ENCODE measurements at regions not wholly inside any gene's neighbourhood (a gene's known extent, or its start where the extent isn't known, plus 50 kb on each side); places are given as distances from the start of the nearest gene placed in this dataset.
A peak's percentile ranks its signal among the peaks of the same experiment; 100 is the strongest.
"Not testable (repeated sequence)": the region's sequence is repeated elsewhere in the genome, so short reads cannot be mapped to it uniquely, and the experiment has no call there.

DNA sequence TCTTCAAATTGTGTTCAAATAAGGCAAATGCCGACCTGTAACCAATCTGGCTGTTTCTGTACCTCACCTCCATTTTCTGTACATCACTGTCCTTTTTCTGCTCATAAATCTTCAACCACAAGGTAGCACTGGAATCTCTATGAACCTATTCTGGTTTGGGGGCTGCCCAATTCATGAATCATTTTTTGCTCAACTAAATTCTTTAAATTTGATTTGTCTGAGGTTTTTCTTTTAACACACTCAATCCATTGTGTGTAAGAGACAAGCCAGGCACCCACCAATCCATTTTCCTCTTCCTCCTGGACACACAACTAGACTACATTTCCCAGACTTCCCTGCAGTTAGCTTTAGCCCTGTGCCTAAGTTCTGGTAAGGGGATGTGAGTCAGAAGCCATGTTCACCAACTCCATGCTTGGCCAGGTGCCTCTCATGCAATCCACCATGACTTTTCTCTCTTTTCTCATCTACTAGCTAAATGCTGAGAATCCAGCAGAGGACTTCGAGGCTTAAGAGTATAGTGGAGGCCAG is 193.2 kb upstream of the KLF3 start:
- intact Hi-C loops (cut with DNase I) = no loop called here
- ATAC-seq = no peak
- DNase-seq (ENCODE audit: low spot score) = no peak

DNA sequence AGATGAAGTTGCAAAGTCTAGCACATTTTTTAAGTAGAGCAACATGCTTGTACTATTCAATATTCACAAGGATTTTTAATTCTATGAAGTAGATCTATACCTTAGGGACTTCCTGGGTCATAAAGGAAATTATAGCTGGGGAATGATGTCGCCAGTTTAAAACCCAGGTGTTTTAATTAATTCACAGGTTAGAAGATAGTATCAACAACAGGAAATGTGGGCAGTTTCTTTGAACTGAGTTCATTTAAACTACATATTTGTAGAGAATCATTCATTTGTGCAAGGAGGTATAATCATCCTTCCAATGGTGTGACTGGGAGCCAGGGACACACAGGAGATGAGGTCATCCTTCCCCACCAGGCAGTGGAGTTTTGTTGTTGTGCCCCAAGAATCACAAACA is 181.3 kb upstream of the KLF3 start:
- DNase-seq (ENCODE audit: low spot score) (no peak), ATAC-seq (no peak)
- intact Hi-C loops (cut with DNase I) = no loop called here

DNA sequence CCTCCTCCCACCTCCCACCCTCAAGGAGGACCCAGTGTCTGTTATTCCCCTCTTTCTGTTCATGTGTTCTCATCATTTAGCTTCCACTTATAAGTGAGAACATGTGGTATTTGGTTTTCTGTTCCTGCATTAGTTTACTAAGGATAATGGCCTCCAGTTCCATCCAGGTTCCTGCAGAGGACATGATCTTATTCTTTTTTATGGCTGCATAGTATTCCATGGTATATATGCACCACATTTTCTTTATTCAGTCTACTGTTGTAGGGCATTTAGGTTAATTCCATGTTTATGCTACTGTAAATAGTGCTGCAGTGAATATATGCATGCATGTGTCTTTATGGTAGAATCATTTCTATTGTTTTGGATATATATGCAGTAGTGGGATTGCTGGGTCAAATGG is 180.4 kb upstream of the KLF3 start:
- ATAC-seq; DNase-seq (ENCODE audit: low spot score); intact Hi-C loops (cut with DNase I): not testable (repeated sequence)

DNA sequence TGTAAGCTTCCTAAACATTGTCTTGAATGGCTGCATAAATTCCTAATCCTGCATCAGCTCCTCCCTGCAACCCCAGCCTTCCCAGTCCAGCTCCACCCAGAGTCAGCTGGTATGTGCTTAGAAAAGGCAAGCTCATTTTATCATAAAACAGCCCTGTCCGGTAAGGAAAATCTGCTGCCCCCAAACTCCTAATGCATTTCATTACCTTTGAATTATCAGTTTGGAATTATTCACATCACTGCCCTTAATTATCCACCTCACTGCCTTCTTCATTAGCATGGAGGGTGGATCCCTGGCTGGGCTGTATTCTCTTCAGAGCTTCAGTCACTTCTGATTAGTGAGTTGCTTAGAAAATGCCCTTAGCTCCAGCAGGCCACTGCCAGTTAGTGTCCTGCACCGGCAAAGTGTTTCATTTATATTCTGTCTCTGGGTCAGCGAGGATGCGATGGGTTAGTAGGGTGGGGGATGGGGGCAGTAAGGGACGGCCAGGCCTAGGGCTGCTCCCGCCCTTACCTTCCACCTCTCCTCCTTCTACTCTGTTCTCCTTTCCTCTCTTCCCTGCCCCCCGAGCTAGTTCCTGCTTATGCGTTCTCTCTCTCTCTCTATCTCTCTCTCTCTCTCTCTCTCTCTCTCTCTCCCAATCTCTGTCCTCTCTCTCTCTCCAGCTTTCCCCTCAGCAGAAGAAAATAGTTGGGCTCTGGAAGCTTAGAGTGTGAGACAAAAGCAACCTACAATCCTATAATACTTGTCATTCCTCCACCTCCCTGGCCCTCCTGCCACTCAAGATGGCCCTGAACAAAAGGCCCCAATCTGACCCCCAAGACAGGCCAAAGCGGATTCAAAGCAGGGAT is 174.8 kb upstream of the KLF3 start:
- intact Hi-C loops (cut with DNase I) = no loop called here
- DNase-seq (ENCODE audit: low spot score) (no peak), ATAC-seq (peak; percentile 70)

DNA sequence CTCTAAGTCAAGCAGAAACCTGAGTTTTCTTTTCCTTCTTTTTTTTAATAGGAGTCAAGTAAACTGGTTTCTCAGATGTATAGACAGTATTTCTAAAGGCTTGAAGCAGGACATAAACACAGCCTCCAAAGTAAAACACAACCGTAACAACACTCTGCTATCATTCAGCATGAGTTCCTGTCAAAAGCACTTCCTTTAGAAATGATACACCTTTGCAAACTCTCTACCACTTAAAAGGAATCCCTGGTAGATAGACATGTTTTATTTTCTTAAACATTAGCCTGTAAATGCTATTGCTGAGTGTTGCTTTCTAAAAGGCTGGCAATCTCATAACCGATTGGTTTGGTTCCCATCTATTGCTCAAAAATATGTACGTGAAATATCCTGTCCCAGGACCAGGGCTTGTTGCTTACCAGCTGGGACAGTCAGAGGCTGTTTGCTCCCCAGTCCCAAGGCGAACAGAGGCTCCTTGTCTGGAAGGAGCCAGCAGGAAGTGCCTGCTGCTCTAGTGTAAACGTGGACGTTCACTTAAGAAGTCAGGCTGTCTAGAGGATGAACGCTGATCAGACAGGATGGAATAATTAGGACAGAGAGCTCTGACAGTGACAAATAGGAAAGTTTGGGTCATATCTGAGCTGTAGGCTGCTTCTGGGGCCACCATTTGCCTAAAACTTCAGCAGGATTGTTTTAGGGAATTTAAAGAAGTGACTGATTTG is 173.9 kb upstream of the KLF3 start:
- intact Hi-C loops (cut with DNase I) = no loop called here
- peak; percentile 89 for ATAC-seq
- DNase-seq (ENCODE audit: low spot score) = no peak

DNA sequence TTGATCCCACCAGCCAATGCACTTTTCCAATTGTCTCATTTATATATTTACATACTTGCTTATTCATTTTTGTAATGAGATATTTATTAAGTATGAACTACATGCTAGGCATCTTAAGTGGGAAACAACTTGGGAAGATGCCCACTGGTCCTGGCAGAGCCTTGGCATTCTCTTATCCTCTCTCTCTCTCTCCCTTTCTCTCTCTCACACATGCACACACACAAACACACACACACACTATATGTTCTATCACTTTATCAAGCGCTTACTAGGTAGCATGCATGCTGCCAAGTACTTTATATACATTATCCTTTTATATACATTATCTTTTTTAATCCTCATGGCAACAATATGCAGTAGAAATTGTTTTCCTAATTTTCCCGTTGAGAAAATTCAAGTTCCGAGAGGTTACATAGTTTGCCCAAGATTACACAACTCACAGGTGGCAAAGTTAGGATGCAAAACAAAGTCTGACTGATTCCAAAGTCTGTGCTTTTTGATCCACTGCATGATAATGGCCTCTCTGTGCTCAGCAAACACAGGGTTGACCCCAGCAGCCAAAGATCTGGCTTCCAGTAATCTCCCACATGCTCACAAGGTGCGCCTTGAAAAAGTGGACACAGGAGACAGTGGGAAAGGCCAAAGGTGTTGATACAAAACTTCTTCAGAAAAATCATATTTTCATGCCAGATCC is 173.1 kb upstream of the KLF3 start:
- intact Hi-C loops (cut with DNase I) = no loop called here
- peak; percentile 9 for ATAC-seq
- DNase-seq (ENCODE audit: low spot score) = no peak

DNA sequence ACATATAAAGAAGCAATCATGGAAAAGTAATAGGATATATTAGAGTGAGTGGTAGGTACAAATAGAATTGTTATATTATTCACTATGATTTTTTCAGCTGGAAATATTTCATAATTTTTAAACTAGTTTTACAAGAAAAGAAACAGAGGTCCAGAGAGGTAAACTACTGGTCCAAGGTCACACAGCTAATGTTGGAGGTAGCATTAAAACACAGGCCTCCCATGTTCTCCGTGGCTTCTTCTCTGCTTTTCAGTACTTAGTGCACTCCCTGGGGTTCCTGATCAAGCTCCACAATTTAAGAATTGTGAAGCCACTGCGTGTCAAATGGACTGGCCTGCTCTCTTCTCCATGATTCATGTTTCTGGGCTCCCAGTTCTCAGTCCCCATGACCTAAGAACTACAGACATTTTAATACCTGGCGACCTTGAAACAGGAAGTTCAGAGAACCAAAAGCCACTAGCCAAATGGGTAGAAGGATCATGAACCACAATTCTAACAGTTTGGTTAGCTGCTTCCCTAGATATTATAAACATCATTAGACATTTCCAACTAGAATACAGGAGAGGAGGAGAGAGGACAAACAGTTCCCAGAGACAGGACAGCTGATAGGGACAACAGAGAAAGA is 172.0 kb upstream of the KLF3 start:
- intact Hi-C loops (cut with DNase I) = no loop called here
- DNase-seq (ENCODE audit: low spot score) (no peak), ATAC-seq (no peak)

DNA sequence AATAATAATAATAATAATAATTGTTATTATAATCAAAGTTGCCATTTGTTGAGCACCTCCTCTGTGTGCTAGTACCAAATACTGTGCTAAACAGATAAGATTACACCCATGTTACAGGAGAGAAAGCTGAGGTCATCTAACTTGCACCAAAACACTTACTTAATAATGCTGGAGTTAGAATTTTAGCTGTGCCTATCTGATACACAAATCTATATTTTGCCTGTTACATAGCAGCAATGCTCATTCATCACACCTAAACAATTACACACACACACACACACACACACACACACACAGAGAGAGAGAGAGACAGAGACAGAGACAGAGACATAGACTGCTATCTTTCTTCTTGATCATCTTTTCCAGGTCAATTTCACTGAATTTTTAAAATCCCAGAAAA is 170.9 kb upstream of the KLF3 start:
- no peak for DNase-seq (ENCODE audit: low spot score)
- ATAC-seq = no peak
- intact Hi-C loops (cut with DNase I) = no loop called here

DNA sequence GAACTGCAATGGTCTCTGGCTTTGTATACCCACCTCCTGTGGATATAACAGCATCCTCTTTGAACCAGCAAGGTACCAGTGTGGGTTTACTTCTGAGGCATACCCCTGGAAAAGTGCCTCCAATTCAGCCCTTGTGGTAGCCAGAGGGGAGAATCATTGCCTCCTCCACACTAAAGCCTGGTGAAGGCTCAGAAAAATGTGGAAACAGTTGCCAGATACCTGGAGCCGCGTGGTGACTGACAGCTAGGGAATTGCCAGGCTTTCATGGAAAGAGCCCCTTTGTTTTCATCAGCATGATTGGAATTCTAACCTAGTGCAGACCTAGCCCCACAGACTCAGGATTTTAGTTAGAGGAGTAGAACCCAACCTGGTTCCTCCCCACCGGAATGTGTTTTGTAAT is 168.6 kb upstream of the KLF3 start:
- ATAC-seq (no peak), DNase-seq (ENCODE audit: low spot score) (no peak)
- intact Hi-C loops (cut with DNase I) = no loop called here

DNA sequence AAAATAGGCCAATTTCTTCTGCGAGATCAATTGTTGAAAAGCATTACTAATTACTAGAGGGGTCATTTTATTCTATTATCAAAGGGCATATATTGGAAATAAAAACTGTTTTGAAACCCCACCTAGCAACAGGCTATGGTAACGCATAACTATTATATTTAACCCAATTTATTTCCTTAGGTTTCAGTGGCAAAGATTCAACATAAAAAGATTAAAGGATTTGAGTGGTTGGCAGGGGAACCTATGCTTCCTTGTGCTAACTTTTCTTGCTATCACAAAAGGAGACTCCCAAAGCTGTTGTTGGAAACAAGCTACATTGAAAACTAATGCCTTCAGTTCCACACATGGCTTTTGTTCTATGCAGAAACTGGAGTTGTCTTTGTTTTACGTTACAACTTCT is 166.9 kb upstream of the KLF3 start:
- ATAC-seq = no peak
- DNase-seq (ENCODE audit: low spot score) = no peak
- intact Hi-C loops (cut with DNase I) = no loop called here

DNA sequence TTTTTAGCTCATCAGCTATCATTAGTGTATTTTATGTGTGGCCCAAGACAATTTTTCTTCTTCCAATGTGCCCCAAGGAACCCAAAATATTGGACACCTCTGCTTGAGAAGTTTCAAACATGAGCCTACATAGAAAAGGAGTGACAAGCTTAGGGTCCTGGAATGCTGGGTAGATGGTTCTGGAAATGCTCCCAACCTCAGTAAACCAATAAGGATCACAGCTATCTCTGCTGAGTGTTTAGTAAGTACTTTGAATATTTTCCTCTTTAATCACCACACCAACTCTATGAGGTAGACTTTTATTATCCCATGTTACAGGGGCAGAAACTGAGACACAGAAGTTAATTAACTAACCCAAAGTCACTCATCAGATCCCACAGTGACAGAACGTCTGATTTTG is 164.9 kb upstream of the KLF3 start:
- DNase-seq (ENCODE audit: low spot score) = no peak
- intact Hi-C loops (cut with DNase I) = no loop called here
- no peak for ATAC-seq

DNA sequence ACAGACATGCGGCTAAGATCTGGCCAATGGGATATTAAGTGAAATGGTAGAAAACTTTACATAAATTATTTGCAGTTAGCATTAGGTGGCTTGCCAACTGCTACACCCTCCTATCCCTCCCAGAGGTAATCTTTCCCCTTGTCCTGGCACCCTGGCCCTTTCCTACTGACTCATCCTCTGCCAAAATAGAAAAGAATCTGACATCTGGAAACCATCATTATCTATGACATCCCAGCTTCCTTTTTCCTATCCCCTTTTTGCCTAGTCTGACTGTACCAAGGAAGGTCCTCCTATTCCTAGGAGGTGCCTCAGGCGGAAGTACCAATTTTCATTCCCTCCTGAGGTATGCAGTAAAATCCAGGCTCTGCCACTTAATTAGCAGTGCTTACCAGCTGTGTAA is 163.6 kb upstream of the KLF3 start:
- DNase-seq (ENCODE audit: low spot score) (no peak), ATAC-seq (peak; percentile 42)
- intact Hi-C loops (cut with DNase I) = no loop called here

DNA sequence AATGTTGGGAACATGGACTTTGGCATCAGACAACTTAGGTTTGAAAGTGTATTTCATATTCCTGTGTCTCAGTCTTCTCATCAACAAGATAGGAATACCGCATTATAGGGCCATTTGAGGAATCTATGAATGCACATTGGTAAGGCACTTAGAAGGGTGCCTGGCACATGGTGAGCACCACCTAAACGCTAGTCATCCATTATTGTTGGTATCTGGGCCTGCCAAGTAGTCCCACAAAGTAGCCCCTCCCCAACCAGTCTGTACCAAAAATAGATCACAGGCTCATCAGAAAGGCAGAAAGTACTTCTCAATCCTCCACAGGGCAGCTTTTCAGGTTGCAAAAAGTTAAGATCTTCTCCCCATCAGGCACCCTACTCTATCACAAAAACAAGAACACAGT is 162.3 kb upstream of the KLF3 start:
- DNase-seq (ENCODE audit: low spot score) (no peak), ATAC-seq (no peak)
- intact Hi-C loops (cut with DNase I) = no loop called here

DNA sequence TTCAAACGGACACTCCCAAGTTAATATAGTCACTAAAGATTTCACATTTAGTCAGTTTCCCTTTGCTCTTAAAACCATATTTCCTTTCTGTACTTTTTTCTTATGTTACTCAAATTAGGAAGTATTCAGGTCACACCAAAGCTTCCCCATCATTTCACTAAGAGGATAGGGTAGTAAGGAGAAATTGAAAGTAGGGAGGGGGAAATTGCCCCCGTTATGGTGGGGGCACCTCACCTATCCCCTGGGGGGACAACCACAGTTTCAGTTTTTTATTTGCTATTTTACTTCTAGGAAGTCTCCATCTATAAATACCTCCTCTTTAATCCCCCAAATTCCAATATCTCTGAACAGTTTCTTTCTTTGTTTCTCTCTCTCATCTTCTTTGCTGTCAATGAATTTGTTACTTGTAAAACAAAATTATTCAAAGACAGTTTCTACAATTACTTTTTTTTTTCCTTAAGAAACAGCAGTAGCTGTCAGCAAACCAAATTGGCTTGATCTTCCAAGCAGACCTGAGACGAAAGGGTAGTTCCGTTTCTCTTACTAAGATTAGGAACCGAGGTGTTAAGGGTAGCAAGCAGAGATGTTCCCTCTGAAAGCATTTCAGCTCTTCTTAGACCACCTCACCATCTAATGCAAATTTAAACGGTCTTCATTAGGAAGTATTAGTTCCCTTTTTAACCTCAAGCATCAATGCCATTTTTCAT is 160.2 kb upstream of the KLF3 start:
- intact Hi-C loops (cut with DNase I) = no loop called here
- no peak for DNase-seq (ENCODE audit: low spot score)
- ATAC-seq = no peak

DNA sequence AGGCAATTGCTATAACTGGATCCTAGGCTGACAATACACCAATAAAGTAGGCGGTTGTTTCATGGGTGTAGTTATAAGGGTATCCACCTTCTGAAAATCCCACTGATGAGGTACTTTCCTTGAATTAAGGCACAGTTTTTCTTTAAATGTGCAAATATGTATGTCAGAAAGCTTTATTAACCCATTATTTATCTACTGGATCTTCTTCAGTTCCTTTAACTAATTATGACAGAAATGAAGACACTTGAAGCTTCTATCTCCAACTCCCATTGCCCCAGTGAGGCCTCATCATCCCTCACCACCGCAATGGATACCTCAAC is 159.6 kb upstream of the KLF3 start:
- intact Hi-C loops (cut with DNase I) = no loop called here
- DNase-seq (ENCODE audit: low spot score) (no peak), ATAC-seq (no peak)

DNA sequence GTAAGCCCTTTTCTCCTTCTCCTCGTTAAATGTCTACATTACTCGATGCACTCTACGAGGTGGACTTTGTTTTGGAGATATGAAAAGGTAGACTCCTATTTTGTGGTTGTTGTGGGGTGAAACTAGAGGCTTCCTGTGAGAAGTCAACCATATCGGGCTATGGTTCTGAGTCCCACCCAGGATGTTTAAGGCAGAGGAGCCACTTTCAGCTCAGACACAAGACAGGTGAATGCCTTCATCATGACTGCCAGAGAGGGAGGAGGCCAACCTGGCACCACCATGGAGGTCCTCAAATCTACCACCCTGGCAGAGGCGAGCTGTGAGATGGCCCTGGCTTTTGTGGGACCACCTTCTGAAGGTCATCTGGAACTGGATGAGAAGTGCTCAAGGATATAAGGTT is 154.4 kb upstream of the KLF3 start:
- no peak for ATAC-seq
- intact Hi-C loops (cut with DNase I) = no loop called here
- no peak for DNase-seq (ENCODE audit: low spot score)

DNA sequence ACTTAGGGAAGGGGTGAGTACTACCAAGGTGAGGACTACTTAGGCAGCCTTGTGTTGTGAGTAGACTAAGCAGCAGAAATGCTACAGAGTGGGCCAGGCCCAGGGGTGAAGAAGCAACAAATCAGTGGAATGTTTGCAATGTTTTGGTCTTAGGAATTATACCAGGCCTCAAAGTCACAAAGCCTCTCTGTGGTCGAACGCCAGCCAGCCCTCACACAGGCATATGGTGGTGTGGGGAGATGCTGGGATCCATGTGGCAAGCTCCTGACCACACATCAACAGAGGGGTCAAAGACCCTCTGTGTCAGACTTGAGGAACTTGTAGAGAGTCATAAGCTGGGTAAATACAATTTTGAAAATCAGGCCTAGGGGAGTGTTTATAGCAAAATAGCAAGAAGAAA is 153.8 kb upstream of the KLF3 start:
- DNase-seq (ENCODE audit: low spot score) (no peak), ATAC-seq (no peak)
- intact Hi-C loops (cut with DNase I) = no loop called here

DNA sequence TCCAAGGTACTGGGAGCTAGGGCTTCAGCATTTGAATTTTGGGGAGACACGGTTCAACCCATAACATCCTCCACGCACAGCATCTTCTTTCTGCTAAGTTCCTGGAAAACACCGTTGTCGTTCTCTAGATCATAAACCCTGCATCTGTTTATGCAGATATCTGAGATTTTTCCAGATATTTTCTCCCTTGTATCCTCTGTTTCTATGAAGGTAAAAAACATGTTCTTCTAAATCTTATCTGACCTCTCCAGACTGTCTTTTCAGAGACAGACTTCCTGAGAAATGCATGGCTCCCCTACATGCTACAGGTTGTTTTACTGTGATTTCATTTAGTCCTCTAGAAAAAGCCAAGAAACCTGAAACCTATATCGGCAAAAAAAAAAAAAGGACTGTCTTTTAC is 152.3 kb upstream of the KLF3 start:
- DNase-seq (ENCODE audit: low spot score) (no peak), ATAC-seq (no peak)
- intact Hi-C loops (cut with DNase I) = no loop called here

DNA sequence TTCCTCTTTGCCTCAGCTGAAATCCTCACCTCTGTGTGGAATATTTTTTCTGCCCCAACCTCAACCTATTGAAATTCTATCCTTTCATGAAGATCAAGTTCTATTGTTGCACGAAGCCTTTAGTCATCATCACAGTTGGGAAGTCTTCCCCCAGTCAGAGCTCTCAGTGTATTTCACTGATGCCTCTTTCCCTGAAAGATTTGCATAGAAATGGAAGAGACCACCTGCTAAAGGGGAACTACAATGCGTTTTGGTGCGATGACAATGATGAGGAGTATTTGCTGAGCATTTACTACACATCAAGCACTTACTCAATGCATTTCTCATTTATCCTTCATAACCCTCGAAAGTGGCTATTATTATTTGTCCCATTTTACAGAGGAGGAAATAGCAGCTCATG is 151.2 kb upstream of the KLF3 start:
- intact Hi-C loops (cut with DNase I) = no loop called here
- ATAC-seq = no peak
- DNase-seq (ENCODE audit: low spot score) = no peak

All from sciatic nerve (tissue), 2 donors.